Sigmoid colon (tissue), 4 donors: ENCODE measurements at regions not wholly inside any gene's neighbourhood (a gene's known extent, or its start where the extent isn't known, plus 50 kb on each side); places are given as distances from the start of the nearest gene placed in this dataset.

Source experiments
- EP300 ChIP-seq, 4 donors: sonication (generic); formaldehyde crosslinking; IDR thresholded peaks; one replicate each; pipeline ENCODE4 v1.6.1; 2017; ENCODE audit warnings: antibody characterized with exemption in 4 of 4
- TF ChIP-seq, protein P1 (sequence below), 4 experiments: fragments of 450-650 bp in 3 of 4; fragments of 200-600 bp in 1 of 4; IDR thresholded peaks; one replicate each; pipeline ENCODE4 v1.5.1; 2016 to 2019; ENCODE audit warnings: antibody characterized with exemption in 4 of 4, mild to moderate bottlenecking in 3 of 4, moderate library complexity in 2 of 4

DNA sequence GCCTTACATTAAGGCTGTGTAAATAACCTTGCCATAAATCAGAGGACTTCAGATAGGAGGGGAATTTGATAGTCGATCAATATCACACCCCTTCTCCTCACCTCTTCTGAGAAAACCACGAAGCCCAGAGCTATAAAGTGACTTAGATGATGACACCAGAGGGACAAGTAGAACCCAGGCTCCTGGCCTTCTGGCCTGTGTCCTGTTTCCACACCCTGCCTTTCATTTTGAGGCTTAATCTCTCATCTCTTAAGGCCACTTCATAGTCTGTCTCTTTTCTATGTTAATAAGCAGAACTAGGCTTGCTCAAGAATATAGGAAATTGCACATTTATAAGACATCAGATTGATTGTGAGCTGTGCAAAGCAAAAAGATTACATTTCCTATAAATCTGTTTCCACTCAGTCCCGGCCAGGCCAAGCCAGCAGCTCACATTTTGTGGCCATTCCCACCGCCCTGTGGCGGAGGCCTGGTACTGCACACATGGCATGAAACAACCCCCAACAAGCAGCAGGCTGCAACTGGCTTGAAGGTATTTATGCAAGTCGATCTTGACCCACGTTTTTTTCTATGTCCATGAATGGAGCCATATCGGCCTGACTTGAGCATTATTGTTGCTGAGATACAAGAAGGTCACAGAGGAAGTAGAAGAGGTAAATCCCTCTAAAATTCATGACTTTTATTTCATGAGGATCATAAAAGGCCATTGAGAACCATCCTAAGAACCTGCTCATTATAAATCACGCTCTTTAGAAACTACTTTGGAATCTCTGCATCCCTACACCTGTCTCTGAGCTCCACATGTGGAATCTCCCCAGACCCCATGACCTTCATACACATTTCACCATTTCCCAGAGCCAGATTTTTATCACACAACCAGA lies 93.7 kb downstream of the PMP22 start:
- TF ChIP-seq, protein P1, sequence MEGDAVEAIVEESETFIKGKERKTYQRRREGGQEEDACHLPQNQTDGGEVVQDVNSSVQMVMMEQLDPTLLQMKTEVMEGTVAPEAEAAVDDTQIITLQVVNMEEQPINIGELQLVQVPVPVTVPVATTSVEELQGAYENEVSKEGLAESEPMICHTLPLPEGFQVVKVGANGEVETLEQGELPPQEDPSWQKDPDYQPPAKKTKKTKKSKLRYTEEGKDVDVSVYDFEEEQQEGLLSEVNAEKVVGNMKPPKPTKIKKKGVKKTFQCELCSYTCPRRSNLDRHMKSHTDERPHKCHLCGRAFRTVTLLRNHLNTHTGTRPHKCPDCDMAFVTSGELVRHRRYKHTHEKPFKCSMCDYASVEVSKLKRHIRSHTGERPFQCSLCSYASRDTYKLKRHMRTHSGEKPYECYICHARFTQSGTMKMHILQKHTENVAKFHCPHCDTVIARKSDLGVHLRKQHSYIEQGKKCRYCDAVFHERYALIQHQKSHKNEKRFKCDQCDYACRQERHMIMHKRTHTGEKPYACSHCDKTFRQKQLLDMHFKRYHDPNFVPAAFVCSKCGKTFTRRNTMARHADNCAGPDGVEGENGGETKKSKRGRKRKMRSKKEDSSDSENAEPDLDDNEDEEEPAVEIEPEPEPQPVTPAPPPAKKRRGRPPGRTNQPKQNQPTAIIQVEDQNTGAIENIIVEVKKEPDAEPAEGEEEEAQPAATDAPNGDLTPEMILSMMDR (IDR thresholded peaks at IDR 0.05): peak; percentile 15 to 69 (median 54)
- TF ChIP-seq EP300 (IDR thresholded peaks at IDR 0.05): no peak
